Ovary (tissue), 7 donors: ENCODE measurements at regions not wholly inside any gene's neighbourhood (a gene's known extent, or its start where the extent isn't known, plus 50 kb on each side); places are given as distances from the start of the nearest gene placed in this dataset.
A peak's percentile ranks its signal among the peaks of the same experiment; 100 is the strongest.

ENCODE experiments used
- DNase-seq, 5 donors: peaks; one replicate each; pipeline ENCODE4 v3.0.0-alpha.2; 2019 to 2020
- H3K27ac ChIP-seq, 2 donors: fragments of 200-600 bp; one replicate each; pipeline versions ENCODE4 v1.5.1 to v1.8.0; 2019 to 2022
- H3K27me3 ChIP-seq: fragments of 200-600 bp; one replicate; pipeline ENCODE4 v1.8.0; 2022
- H3K36me3 ChIP-seq: fragments of 200-600 bp; sonication (generic); one replicate; pipeline ENCODE4 v1.5.1; 2019
- H3K4me1 ChIP-seq: one replicate; pipeline ENCODE4 v1.8.1; 2013; ENCODE audit warnings: mild to moderate bottlenecking, moderate library complexity; ENCODE audit not compliant: insufficient read depth
- H3K4me3 ChIP-seq: fragments of 200-600 bp; sonication (generic); one replicate; pipeline ENCODE4 v1.5.1; 2017
- H3K9me3 ChIP-seq, 2 donors: fragments of 200-600 bp in 1 of 2; sonication (generic) in 1 of 2; one replicate each; pipeline versions ENCODE4 v1.5.1 to v1.8.1; 2013 to 2019; ENCODE audit warnings: mild to moderate bottlenecking in 1 of 2, moderate library complexity in 1 of 2
- CTCF ChIP-seq, 3 donors: fragments of 450-650 bp in 2 of 3; fragments of 200-600 bp in 1 of 3; IDR thresholded peaks; one replicate each; pipeline versions ENCODE4 v1.5.1 to v1.8.0; 2016 to 2022; ENCODE audit warnings: antibody characterized with exemption in 3 of 3, mild to moderate bottlenecking in 1 of 3
- EP300 ChIP-seq: sonication (generic); formaldehyde crosslinking; IDR thresholded peaks from one replicate; pipeline ENCODE4 v1.6.1; 2017; ENCODE audit warnings: antibody characterized with exemption
- POLR2A ChIP-seq: fragments of 450-650 bp; IDR thresholded peaks from one replicate; pipeline ENCODE4 v1.6.1; 2017; ENCODE audit warnings: antibody characterized with exemption, mild to moderate bottlenecking, moderate library complexity
- WGBS, 3 donors: extraction: QIAGEN DNeasy Blood & Tissue Kit in 1 of 3; methylation state at CpG; one replicate each; pipeline versions ENCODE4 v1.1.5 to v1.1.7; 2013 to 2017; 5-methylcytosine and 5-hydroxymethylcytosine counted together
- intact Hi-C, 4 donors: fragments of 100-400 bp; cut with DNase I; formaldehyde crosslinking; loops; one replicate each; pipeline versions ENCODE4 v1.11.0 to v1.15.1; 2022 to 2023
- donor health status: DM: no; HTN: no; CAD: no; lungs with moderate emphysema.
- donor health status: DM: no; HTN: no; CAD: no.
- donor health status: Bipolar disorder and iron deficiency.
- donor health status: DM: no; HTN: no; CAD: no.
- donor health status: DM: yes; HTN: yes; CAD: no.

GRCh38 chr3:148217317-148217716 is 480.4 kb upstream of the AGTR1 start:
- H3K4me1 ChIP-seq: no peaks in the 10 kb centered on the region
- H3K9me3 ChIP-seq: no peaks in the 10 kb centered on the region
- WGBS, 3 donors: 18 to 49% (median 24%) methylated on average over 3 of the region's 3 CpGs
- no peak overlapping the region for H3K4me3 ChIP-seq
- intact Hi-C loops: no loop called here
- DNase-seq: no peak
- TF ChIP-seq CTCF (IDR thresholded peaks at IDR 0.05): no peak
- TF ChIP-seq POLR2A: no peak
- no peak for TF ChIP-seq EP300
- no peaks in the 10 kb centered on the region for H3K36me3 ChIP-seq
- H3K27me3 ChIP-seq: no peaks in the 10 kb centered on the region
- no peak overlapping the region for H3K27ac ChIP-seq

GRCh38 chr3:148218222-148218621 is 479.5 kb upstream of the AGTR1 start:
- Histone ChIP-seq H3K4me1 (no peaks in the 10 kb centered on the region), H3K4me3 (no peak overlapping the region), H3K36me3 (no peaks in the 10 kb centered on the region), H3K9me3 (no peaks in the 10 kb centered on the region), H3K27ac (no peak overlapping the region), H3K27me3 (no peaks in the 10 kb centered on the region)
- DNase-seq: peak in 1 of 5 donors; percentile 29
- intact Hi-C loops: no loop called here
- TF ChIP-seq EP300 (no peak), POLR2A (no peak), CTCF (IDR thresholded peaks at IDR 0.05) (no peak)
- WGBS, 3 donors: 44 to 46% (median 44%) methylated on average over 3 of the region's 3 CpGs

- DNase-seq: no peak
- H3K36me3 ChIP-seq: no peaks in the 10 kb centered on the region
- no peaks in the 10 kb centered on the region for H3K27me3 ChIP-seq
- intact Hi-C loops: no loop called here
- TF ChIP-seq POLR2A (no peak), EP300 (no peak), CTCF (IDR thresholded peaks at IDR 0.05) (no peak)
- H3K9me3 ChIP-seq: no peaks in the 10 kb centered on the region
- WGBS, 3 donors: 97 to 99% (median 98%) methylated on average over 2 of the region's 2 CpGs
- H3K4me3 ChIP-seq: no peak overlapping the region
- H3K27ac ChIP-seq: no peak overlapping the region
- H3K4me1 ChIP-seq: no peaks in the 10 kb centered on the region
These were observed 477.7 kb upstream of the AGTR1 start for GRCh38 chr3:148219999-148220398.

GRCh38 chr3:148221303-148221702 is 476.4 kb upstream of the AGTR1 start:
- Histone ChIP-seq H3K4me1 (no peaks in the 10 kb centered on the region), H3K27ac (no peak overlapping the region), H3K4me3 (no peak overlapping the region), H3K36me3 (no peaks in the 10 kb centered on the region), H3K27me3 (no peaks in the 10 kb centered on the region), H3K9me3 (no peaks in the 10 kb centered on the region)
- 81 to 87% (median 82%) methylated on average over 1 of the region's 1 CpG for WGBS, 3 donors
- TF ChIP-seq POLR2A: no peak
- no peak for TF ChIP-seq CTCF (IDR thresholded peaks at IDR 0.05)
- no peak for TF ChIP-seq EP300
- intact Hi-C loops: no loop called here
- DNase-seq: no peak

GRCh38 chr3:148223266-148223665 is 474.4 kb upstream of the AGTR1 start:
- TF ChIP-seq CTCF (IDR thresholded peaks at IDR 0.05) (no peak), POLR2A (no peak), EP300 (no peak)
- WGBS, 3 donors: 4 to 14% (median 8%) methylated on average over 2 of the region's 2 CpGs

More at GRCh38 chr3:148223266-148223665, 474.4 kb upstream of the AGTR1 start:
- Histone ChIP-seq H3K27ac (no peak overlapping the region), H3K4me3 (no peak overlapping the region), H3K36me3 (no peaks in the 10 kb centered on the region), H3K9me3 (no peaks in the 10 kb centered on the region), H3K4me1 (no peaks in the 10 kb centered on the region), H3K27me3 (no peaks in the 10 kb centered on the region)
- intact Hi-C loops: no loop called here
- DNase-seq: no peak
